GM19438 (cell line): ENCODE measurements at regions not wholly inside any gene's neighbourhood (a gene's known extent, or its start where the extent isn't known, plus 50 kb on each side); places are given as distances from the start of the nearest gene placed in this dataset.
"Not testable (repeated sequence)": the region's sequence is repeated elsewhere in the genome, so short reads cannot be mapped to it uniquely, and the experiment has no call there.

Experiments used
- ATAC-seq: cut with Tn5 transposase; IDR thresholded peaks from one replicate; pipeline ENCODE4 v1.9.1; 2021; ENCODE audit warnings: low read depth; ENCODE audit not compliant: unreplicated experiment

GRCh38 chr2:33723329-33723728, 124.2 kb upstream of the FAM98A start:
- no peak for ATAC-seq

- no peak for ATAC-seq
Observed at GRCh38 chr2:33719067-33719466, 120.0 kb upstream of the FAM98A start.

GRCh38 chr2:33712674-33713073, 113.6 kb upstream of the FAM98A start:
- no peak for ATAC-seq

GRCh38 chr2:33709951-33710350, 110.9 kb upstream of the FAM98A start:
- no peak for ATAC-seq

- ATAC-seq: no peak
Observed at GRCh38 chr2:33707312-33707711, 108.2 kb upstream of the FAM98A start.

- ATAC-seq: peak; percentile 83
Observed at GRCh38 chr2:33706410-33706809, 107.3 kb upstream of the FAM98A start.

- no peak for ATAC-seq
Observed at GRCh38 chr2:33704406-33704855, 105.3 kb upstream of the FAM98A start.

GRCh38 chr2:33696234-33696633, 97.1 kb upstream of the FAM98A start:
- no peak for ATAC-seq

GRCh38 chr2:33694904-33695303, 95.8 kb upstream of the FAM98A start:
- ATAC-seq: no peak

GRCh38 chr2:33690686-33691085, 91.6 kb upstream of the FAM98A start:
- ATAC-seq: not testable (repeated sequence)

GRCh38 chr2:33681364-33681757, 82.3 kb upstream of the FAM98A start:
- ATAC-seq: no peak

- ATAC-seq: no peak
Observed at GRCh38 chr2:33680644-33681363, 81.7 kb upstream of the FAM98A start.

GRCh38 chr2:33678436-33678835, 79.3 kb upstream of the FAM98A start:
- ATAC-seq: no peak

- ATAC-seq: no peak
Observed at GRCh38 chr2:33673937-33674336, 74.8 kb upstream of the FAM98A start.

- ATAC-seq: no peak
Observed at GRCh38 chr2:33672896-33673295, 73.8 kb upstream of the FAM98A start.

GRCh38 chr2:33672389-33672788, 73.3 kb upstream of the FAM98A start:
- ATAC-seq: no peak

- ATAC-seq: no peak
Observed at GRCh38 chr2:33671198-33671597, 72.1 kb upstream of the FAM98A start.

- no peak for ATAC-seq
Observed at GRCh38 chr2:33670392-33670937, 71.4 kb upstream of the FAM98A start.

- no peak for ATAC-seq
Observed at GRCh38 chr2:33666879-33667278, 67.8 kb upstream of the FAM98A start.

GRCh38 chr2:33665039-33665438, 65.9 kb upstream of the FAM98A start:
- ATAC-seq: no peak

GRCh38 chr2:33660416-33661123, 61.5 kb upstream of the FAM98A start:
- ATAC-seq: no peak
